OCI-LY3 (cell line): ENCODE measurements at regions not wholly inside any gene's neighbourhood (a gene's known extent, or its start where the extent isn't known, plus 50 kb on each side); places are given as distances from the start of the nearest gene placed in this dataset.

Experiments
- H2AFZ ChIP-seq: fragments of 200-600, 300-600 bp; shearing (Covaris generic); 2 replicates; pipeline ENCODE4 v1.6.0; 2014; ENCODE audit warnings: antibody characterized with exemption, low read depth, low read length
- H3K27ac ChIP-seq: fragments of 200-600, 300-600 bp; sonication (generic); 2 replicates; pipeline ENCODE4 v1.5.1; 2014; ENCODE audit warnings: mild to moderate bottlenecking, low read length, moderate library complexity, mixed read lengths
- H3K27me3 ChIP-seq: fragments of 200-600, 300-600 bp; sonication (generic); 2 replicates; pipeline ENCODE4 v1.6.1; 2014; ENCODE audit warnings: low read depth, low read length, mixed read lengths
- H3K36me3 ChIP-seq: fragments of 200-600, 300-600 bp; sonication (generic); replicated peaks from 2 replicates; pipeline ENCODE3; 2014; ENCODE audit warnings: low read depth, low read length, mixed read lengths
- H3K4me1 ChIP-seq: fragments of 300-600, 200-600 bp; sonication (generic); 2 replicates; pipeline ENCODE4 v1.6.1; 2014; ENCODE audit warnings: low read length, mixed read lengths
- H3K4me2 ChIP-seq: fragments of 200-600, 300-600 bp; sonication (generic); 2 replicates; pipeline ENCODE4 v1.6.1; 2014; ENCODE audit warnings: low read length, mixed read lengths
- H3K4me3 ChIP-seq: fragments of 300-600, 200-600 bp; sonication (generic); 2 replicates; pipeline ENCODE4 v1.5.1; 2014; ENCODE audit warnings: antibody characterized with exemption, mild to moderate bottlenecking, low read length, moderate library complexity
- H3K79me2 ChIP-seq: fragments of 300-600, 200-600 bp; shearing (Covaris generic); 2 replicates; pipeline ENCODE4 v1.6.1; 2014; ENCODE audit warnings: mild to moderate bottlenecking, low read length, mixed read lengths
- H3K9ac ChIP-seq: fragments of 300-600, 200-600 bp; shearing (Covaris generic); 2 replicates; pipeline ENCODE4 v1.6.0; 2014; ENCODE audit warnings: mild to moderate bottlenecking, low read length, moderate library complexity
- H3K9me3 ChIP-seq: fragments of 200-600, 300-600 bp; shearing (Covaris generic); 2 replicates; pipeline ENCODE4 v1.6.1; 2014; ENCODE audit warnings: low read length, mixed read lengths; ENCODE audit not compliant: insufficient read depth
- H4K20me1 ChIP-seq: fragments of 200-600, 300-600 bp; sonication (generic); 2 replicates; pipeline ENCODE4 v1.6.1; 2016; ENCODE audit warnings: low read length, mixed read lengths; ENCODE audit not compliant: insufficient read depth
- EZH2phosphoT487 ChIP-seq: fragments of 200-600 bp; shearing (Covaris generic); IDR thresholded peaks from 2 replicates; pipeline ENCODE4 v1.6.1; 2018; ENCODE audit warnings: antibody characterized with exemption, mixed run types, low read depth
- TF ChIP-seq, protein P1 (sequence below): fragments of 200-600, 300-600 bp; sonication (generic); IDR thresholded peaks from 2 replicates; pipeline ENCODE4 v1.5.1; 2014; ENCODE audit warnings: antibody characterized with exemption, low read length, low read depth

DNA sequence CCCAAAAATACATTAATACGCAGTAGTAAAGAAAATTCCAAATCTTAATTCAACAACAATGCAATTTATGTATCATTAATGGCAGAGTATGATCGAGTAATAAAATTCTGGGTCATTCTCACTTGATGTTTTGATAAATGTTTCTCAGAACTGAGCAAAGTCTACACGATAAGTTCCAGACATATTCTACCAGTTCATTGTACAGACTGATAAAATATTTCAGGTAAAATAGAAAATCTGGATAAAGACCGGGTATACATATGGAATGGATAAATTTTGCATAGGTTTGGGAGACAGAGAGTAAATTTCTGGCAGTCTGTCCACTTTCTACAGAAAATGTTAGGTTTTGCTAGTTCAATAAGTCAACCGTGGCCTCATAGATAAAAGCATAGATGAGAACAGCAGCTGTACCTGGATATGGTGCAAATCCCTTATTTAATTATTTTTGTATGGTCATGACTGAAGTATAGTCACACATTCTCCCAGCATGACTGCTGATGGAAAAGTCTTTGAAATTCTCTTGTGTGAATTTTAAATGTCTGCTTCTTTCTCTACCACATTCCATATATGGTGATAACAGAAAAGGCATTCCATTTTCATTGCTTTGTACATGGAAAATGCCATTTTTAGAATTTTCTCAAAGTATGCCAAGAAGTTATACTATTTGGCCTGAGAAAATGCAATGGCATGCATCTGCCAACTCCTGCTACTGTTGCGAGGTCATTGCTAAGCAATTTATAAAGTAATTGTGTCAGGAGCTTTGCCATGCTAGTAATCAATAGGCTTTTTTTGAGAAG lies 301.9 kb upstream of the ARSJ start:
- Histone ChIP-seq H4K20me1 (no peaks in the 10 kb centered on the region), H3K4me2 (no peak overlapping the region), H2AFZ (no peak overlapping the region), H3K27me3 (no peaks in the 10 kb centered on the region), H3K36me3 (no peaks in the 10 kb centered on the region), H3K9me3 (no peaks in the 10 kb centered on the region), H3K79me2 (no peaks in the 10 kb centered on the region), H3K4me3 (no peak overlapping the region), H3K27ac (no peak overlapping the region), H3K4me1 (no peaks in the 10 kb centered on the region; the same call in 1 of the 2 replicates), H3K9ac (no peak overlapping the region)
- no peak for TF ChIP-seq EZH2phosphoT487
- TF ChIP-seq, protein P1, sequence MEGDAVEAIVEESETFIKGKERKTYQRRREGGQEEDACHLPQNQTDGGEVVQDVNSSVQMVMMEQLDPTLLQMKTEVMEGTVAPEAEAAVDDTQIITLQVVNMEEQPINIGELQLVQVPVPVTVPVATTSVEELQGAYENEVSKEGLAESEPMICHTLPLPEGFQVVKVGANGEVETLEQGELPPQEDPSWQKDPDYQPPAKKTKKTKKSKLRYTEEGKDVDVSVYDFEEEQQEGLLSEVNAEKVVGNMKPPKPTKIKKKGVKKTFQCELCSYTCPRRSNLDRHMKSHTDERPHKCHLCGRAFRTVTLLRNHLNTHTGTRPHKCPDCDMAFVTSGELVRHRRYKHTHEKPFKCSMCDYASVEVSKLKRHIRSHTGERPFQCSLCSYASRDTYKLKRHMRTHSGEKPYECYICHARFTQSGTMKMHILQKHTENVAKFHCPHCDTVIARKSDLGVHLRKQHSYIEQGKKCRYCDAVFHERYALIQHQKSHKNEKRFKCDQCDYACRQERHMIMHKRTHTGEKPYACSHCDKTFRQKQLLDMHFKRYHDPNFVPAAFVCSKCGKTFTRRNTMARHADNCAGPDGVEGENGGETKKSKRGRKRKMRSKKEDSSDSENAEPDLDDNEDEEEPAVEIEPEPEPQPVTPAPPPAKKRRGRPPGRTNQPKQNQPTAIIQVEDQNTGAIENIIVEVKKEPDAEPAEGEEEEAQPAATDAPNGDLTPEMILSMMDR = no peak

DNA sequence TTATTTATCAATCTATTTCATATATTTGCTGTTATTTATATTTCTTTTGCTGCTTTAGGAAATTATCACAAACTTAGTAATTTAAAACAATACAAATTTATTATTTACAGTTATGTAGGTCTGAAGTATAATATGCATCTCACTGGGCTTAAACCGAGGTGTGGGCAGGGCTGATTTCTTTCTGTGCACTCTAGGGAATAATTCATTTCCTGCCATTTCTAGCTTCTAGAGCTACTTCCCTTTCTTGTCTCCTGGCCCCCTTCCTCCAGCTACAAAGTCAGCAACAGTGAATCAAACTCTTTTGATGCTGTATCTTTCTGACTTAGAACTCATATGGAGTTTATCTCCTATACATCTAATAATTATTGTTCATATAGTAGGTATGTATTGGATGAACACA lies 303.5 kb upstream of the ARSJ start:
- Histone ChIP-seq H3K9me3 (no peaks in the 10 kb centered on the region), H3K9ac (no peak overlapping the region), H4K20me1 (no peaks in the 10 kb centered on the region), H3K27me3 (no peaks in the 10 kb centered on the region), H3K4me1 (no peaks in the 10 kb centered on the region; the same call in 1 of the 2 replicates), H2AFZ (no peak overlapping the region), H3K4me2 (no peak overlapping the region), H3K36me3 (no peaks in the 10 kb centered on the region), H3K4me3 (no peak overlapping the region), H3K27ac (no peak overlapping the region), H3K79me2 (no peaks in the 10 kb centered on the region)
- TF ChIP-seq, protein P1 = no peak
- no peak for TF ChIP-seq EZH2phosphoT487

DNA sequence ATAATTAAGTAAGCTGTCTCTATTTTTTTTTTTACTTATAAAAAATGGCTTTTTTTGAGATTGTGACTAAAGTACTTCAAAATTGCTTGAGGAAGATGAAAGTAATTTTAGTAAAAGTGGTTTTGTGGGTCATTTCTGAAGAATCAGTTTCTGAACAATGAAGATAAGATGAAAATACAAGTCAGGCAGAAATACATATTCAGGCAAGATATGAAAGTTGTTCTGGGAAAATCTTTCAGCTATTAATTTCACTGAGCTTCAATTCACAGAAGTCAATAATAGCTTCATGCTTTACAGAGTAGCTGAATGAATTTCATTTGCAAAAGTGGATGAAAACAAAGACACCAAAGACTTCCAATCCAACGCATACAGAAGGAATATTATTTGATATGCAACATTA lies 305.2 kb upstream of the ARSJ start:
- Histone ChIP-seq H3K9me3 (no peaks in the 10 kb centered on the region), H3K36me3 (no peaks in the 10 kb centered on the region), H3K4me3 (no peak overlapping the region), H2AFZ (no peak overlapping the region), H4K20me1 (no peaks in the 10 kb centered on the region), H3K4me2 (no peak overlapping the region), H3K9ac (no peak overlapping the region), H3K27me3 (no peaks in the 10 kb centered on the region), H3K27ac (no peak overlapping the region), H3K79me2 (no peaks in the 10 kb centered on the region), H3K4me1 (no peaks in the 10 kb centered on the region; the same call in 1 of the 2 replicates)
- TF ChIP-seq, protein P1 = no peak
- no peak for TF ChIP-seq EZH2phosphoT487

DNA sequence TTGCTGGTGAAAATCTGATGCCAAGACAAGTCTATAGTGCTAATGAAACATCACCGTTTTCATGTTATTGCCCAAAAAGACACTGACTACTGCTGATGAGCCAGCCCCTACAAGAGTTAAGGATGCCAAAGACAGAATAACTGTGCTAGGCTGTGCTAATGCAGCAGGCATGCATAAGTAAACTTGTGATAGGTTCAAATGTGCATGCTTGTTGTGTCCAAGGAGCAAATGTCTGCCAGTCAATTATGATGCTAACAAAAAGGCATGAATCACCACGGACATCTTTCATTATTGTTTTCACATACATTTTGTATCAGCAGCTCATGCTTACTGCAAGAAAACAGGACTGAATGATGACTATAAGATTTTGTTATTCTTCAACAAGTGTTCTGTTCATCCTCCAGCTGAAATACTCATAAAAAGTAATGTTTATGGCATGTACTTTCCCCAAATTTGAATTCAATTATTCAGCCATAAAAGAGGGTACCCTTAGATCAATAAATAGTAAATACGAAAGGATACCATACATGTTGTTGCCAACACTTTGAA lies 306.9 kb upstream of the ARSJ start:
- no peak overlapping the region for H2AFZ ChIP-seq
- H4K20me1 ChIP-seq = no peaks in the 10 kb centered on the region
- no peak overlapping the region for H3K9ac ChIP-seq
- TF ChIP-seq, protein P1 = no peak
- no peak for TF ChIP-seq EZH2phosphoT487
- H3K4me1 ChIP-seq = no peaks in the 10 kb centered on the region; the same call in 1 of the 2 replicates
- no peaks in the 10 kb centered on the region for H3K79me2 ChIP-seq
- H3K9me3 ChIP-seq = no peaks in the 10 kb centered on the region
- H3K4me3 ChIP-seq = no peak overlapping the region
- H3K36me3 ChIP-seq = no peaks in the 10 kb centered on the region
- H3K27ac ChIP-seq = no peak overlapping the region
- no peak overlapping the region for H3K4me2 ChIP-seq
- H3K27me3 ChIP-seq = no peaks in the 10 kb centered on the region
